ENCODE measurements at regions not wholly inside any gene's neighbourhood (a gene's known extent, or its start where the extent isn't known, plus 50 kb on each side); places are given as distances from the start of the nearest gene placed in this dataset.

GRCh38 chr4:117429506-117429905, 344.1 kb upstream of the TRAM1L1 start:
- no peak for DNase-seq (ENCODE audit: low spot score)

- no peak for DNase-seq (ENCODE audit: low spot score)
These were observed 349.0 kb upstream of the TRAM1L1 start for GRCh38 chr4:117434424-117434823.

GRCh38 chr4:117447925-117448324, 362.5 kb upstream of the TRAM1L1 start:
- DNase-seq (ENCODE audit: low spot score), result peak; percentile 70

GRCh38 chr4:117455088-117455487, 369.7 kb upstream of the TRAM1L1 start:
- DNase-seq (ENCODE audit: low spot score), result no peak

GRCh38 chr4:117466388-117466787, 381.0 kb upstream of the TRAM1L1 start:
- DNase-seq (ENCODE audit: low spot score), result no peak

GRCh38 chr4:117467404-117467803, 382.0 kb upstream of the TRAM1L1 start:
- no peak for DNase-seq (ENCODE audit: low spot score)

- DNase-seq (ENCODE audit: low spot score), result no peak
These were observed 389.6 kb upstream of the TRAM1L1 start for GRCh38 chr4:117474987-117475386.

- DNase-seq (ENCODE audit: low spot score), result no peak
These were observed 392.5 kb upstream of the TRAM1L1 start for GRCh38 chr4:117477925-117478324.

- no peak for DNase-seq (ENCODE audit: low spot score)
These were observed 393.3 kb upstream of the TRAM1L1 start for GRCh38 chr4:117478702-117479101.

- no peak for DNase-seq (ENCODE audit: low spot score)
These were observed 394.3 kb upstream of the TRAM1L1 start for GRCh38 chr4:117479673-117480072.

GRCh38 chr4:117481742-117482141, 396.4 kb upstream of the TRAM1L1 start:
- DNase-seq (ENCODE audit: low spot score), result no peak

- no peak for DNase-seq (ENCODE audit: low spot score)
These were observed 403.3 kb upstream of the TRAM1L1 start for GRCh38 chr4:117488692-117489091.

GRCh38 chr4:117489107-117489506, 403.7 kb upstream of the TRAM1L1 start:
- no peak for DNase-seq (ENCODE audit: low spot score)

GRCh38 chr4:117491516-117491915, 406.1 kb upstream of the TRAM1L1 start:
- no peak for DNase-seq (ENCODE audit: low spot score)

GRCh38 chr4:117495802-117496201, 410.4 kb upstream of the TRAM1L1 start:
- no peak for DNase-seq (ENCODE audit: low spot score)

GRCh38 chr4:117512414-117512813, 427.0 kb upstream of the TRAM1L1 start:
- no peak for DNase-seq (ENCODE audit: low spot score)

- DNase-seq (ENCODE audit: low spot score), result no peak
These were observed 429.2 kb upstream of the TRAM1L1 start for GRCh38 chr4:117514391-117515175.

GRCh38 chr4:117515921-117516320, 430.5 kb upstream of the TRAM1L1 start:
- no peak for DNase-seq (ENCODE audit: low spot score)

GRCh38 chr4:117527601-117528000, 442.2 kb upstream of the TRAM1L1 start:
- no peak for DNase-seq (ENCODE audit: low spot score)

GRCh38 chr4:117529401-117529800, 444.0 kb upstream of the TRAM1L1 start:
- DNase-seq (ENCODE audit: low spot score), result no peak

GRCh38 chr4:117533501-117533900, 448.1 kb upstream of the TRAM1L1 start:
- no peak for DNase-seq (ENCODE audit: low spot score)

GRCh38 chr4:117545039-117545438, 459.7 kb upstream of the TRAM1L1 start:
- DNase-seq (ENCODE audit: low spot score), result no peak

- no peak for DNase-seq (ENCODE audit: low spot score)
These were observed 464.1 kb upstream of the TRAM1L1 start for GRCh38 chr4:117549524-117549923.

GRCh38 chr4:117550085-117550484, 464.7 kb upstream of the TRAM1L1 start:
- no peak for DNase-seq (ENCODE audit: low spot score)
